ENCODE measurements at regions not wholly inside any gene's neighbourhood (a gene's known extent, or its start where the extent isn't known, plus 50 kb on each side); places are given as distances from the start of the nearest gene placed in this dataset.

GRCh38 chr2:236726701-236727450 lies 157.3 kb downstream of the ACKR3 start:
- peak; percentile 73 for DNase-seq (ENCODE audit: low read depth, low spot score)
- no peaks in the 10 kb centered on the region for H3K9me3 ChIP-seq (ENCODE audit: low read depth, low read length)
- no peaks in the 10 kb centered on the region for H3K36me3 ChIP-seq (ENCODE audit: insufficient read depth, low read length)
- no peak overlapping the region for H3K9ac ChIP-seq (ENCODE audit: insufficient read length)
- peak; percentile 28 for TF ChIP-seq FOXP2 (optimal IDR thresholded peaks at IDR 0.05; ENCODE audit: control extremely low read depth, extremely low read length, insufficient read depth)
- TF ChIP-seq EZH2 (IDR thresholded peaks at IDR 0.05) = no peak
- peak; percentile 56; the same call in 1 of the 2 replicates for TF ChIP-seq POLR2AphosphoS5 (IDR thresholded peaks at IDR 0.05; ENCODE audit: borderline replicate concordance, low read depth, low read length)
- H3K4me3 ChIP-seq = 0 out of 2 replicates have a peak overlapping the region, but pooled peaks have one; percentile 22
- H3K27ac ChIP-seq = no peak overlapping the region

DNA sequence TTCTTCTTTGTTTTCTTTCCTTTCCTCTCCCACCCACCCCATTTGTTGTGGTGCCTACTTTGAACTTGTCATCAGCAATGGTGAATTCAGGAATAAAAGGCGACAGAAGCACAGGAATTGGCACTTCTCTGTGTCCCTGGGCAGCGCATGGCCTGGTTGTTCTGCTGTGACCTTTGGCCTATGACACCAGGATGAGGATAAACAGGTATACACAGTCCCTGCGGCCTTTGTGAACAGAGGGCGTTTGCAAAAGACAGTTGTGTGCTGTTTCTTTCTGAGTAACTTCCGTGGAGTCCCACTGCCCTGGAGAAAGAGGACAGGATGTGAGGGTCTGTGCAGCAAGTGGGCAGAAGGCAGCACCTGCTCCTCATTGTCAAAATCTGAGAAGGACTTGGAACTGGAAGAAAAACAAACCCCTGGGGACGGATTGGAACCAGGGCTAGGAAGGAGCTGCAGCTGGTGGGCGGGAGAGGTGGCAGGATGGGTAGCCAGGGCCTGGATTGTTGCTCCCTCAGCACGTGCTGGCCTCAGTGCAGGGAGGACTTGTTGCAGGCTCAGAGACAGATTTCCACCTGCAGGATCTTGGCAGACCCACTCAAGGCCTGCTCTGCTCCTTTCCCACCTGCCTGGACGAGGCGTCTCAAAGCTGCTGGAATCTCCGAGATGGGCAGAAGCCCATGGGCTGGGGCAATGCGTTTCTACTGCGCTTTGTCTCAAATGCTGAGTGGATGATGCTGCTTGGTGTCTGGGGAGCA lies 159.5 kb downstream of the ACKR3 start:
- Histone ChIP-seq H3K36me3 (ENCODE audit: insufficient read depth, low read length) (no peaks in the 10 kb centered on the region), H3K4me3 (no peak overlapping the region)
- no peak for DNase-seq (ENCODE audit: low read depth, low spot score)

GRCh38 chr2:236730393-236730792 lies 160.8 kb downstream of the ACKR3 start:
- no peak for DNase-seq (ENCODE audit: low read depth, low spot score)
- TF ChIP-seq FOXP2 (optimal IDR thresholded peaks at IDR 0.05; ENCODE audit: control extremely low read depth, extremely low read length, insufficient read depth) = no peak
- TF ChIP-seq EZH2 (IDR thresholded peaks at IDR 0.05) = no peak
- TF ChIP-seq POLR2AphosphoS5 (IDR thresholded peaks at IDR 0.05; ENCODE audit: borderline replicate concordance, low read depth, low read length) = no peak
- no peak overlapping the region for H3K9ac ChIP-seq (ENCODE audit: insufficient read length)
- H3K27ac ChIP-seq = no peak overlapping the region
- no peaks in the 10 kb centered on the region for H3K36me3 ChIP-seq (ENCODE audit: insufficient read depth, low read length)
- H3K9me3 ChIP-seq (ENCODE audit: low read depth, low read length) = no peaks in the 10 kb centered on the region
- no peak overlapping the region for H3K4me3 ChIP-seq

More for the DNA sequence above, 159.5 kb downstream of the ACKR3 start:
- H3K9me3 ChIP-seq (ENCODE audit: low read depth, low read length) = no peaks in the 10 kb centered on the region
- no peak overlapping the region for H3K9ac ChIP-seq (ENCODE audit: insufficient read length)
- no peak overlapping the region for H3K27ac ChIP-seq
- TF ChIP-seq POLR2AphosphoS5 (IDR thresholded peaks at IDR 0.05; ENCODE audit: borderline replicate concordance, low read depth, low read length) = no peak
- no peak for TF ChIP-seq FOXP2 (optimal IDR thresholded peaks at IDR 0.05; ENCODE audit: control extremely low read depth, extremely low read length, insufficient read depth)
- TF ChIP-seq EZH2 (IDR thresholded peaks at IDR 0.05) = no peak

GRCh38 chr2:236731767-236732580 lies 162.3 kb downstream of the ACKR3 start:
- no peak overlapping the region for H3K4me3 ChIP-seq
- H3K9ac ChIP-seq (ENCODE audit: insufficient read length) = no peak overlapping the region
- TF ChIP-seq FOXP2 (optimal IDR thresholded peaks at IDR 0.05; ENCODE audit: control extremely low read depth, extremely low read length, insufficient read depth) (no peak), EZH2 (IDR thresholded peaks at IDR 0.05) (no peak), POLR2AphosphoS5 (IDR thresholded peaks at IDR 0.05; ENCODE audit: borderline replicate concordance, low read depth, low read length) (no peak)
- no peak overlapping the region for H3K27ac ChIP-seq
- no peaks in the 10 kb centered on the region for H3K36me3 ChIP-seq (ENCODE audit: insufficient read depth, low read length)
- no peaks in the 10 kb centered on the region for H3K9me3 ChIP-seq (ENCODE audit: low read depth, low read length)
- DNase-seq (ENCODE audit: low read depth, low spot score) = no peak

DNA sequence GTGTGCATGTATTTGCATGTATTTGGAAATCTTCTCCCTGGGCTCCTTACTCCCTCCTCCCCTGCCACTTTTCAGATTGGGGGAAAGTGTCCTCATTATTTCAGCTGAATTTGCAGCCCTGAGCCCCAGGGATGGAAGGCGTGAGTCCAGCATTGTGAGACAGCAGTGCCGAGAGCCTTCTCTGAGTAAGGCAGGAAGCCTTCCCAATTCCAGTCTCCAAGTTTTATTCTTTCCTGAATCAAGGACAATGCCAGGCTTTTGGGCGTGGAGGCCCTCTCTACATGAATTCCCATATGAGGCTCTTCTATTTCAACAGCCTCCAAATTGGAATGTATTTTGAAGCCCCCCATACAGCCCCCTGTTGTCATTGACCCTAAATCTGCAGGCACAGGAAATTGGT lies 163.5 kb downstream of the ACKR3 start:
- Histone ChIP-seq H3K9ac (ENCODE audit: insufficient read length) (no peak overlapping the region), H3K36me3 (ENCODE audit: insufficient read depth, low read length) (no peaks in the 10 kb centered on the region), H3K9me3 (ENCODE audit: low read depth, low read length) (no peaks in the 10 kb centered on the region), H3K27ac (no peak overlapping the region), H3K4me3 (no peak overlapping the region)
- no peak for DNase-seq (ENCODE audit: low read depth, low spot score)
- TF ChIP-seq FOXP2 (optimal IDR thresholded peaks at IDR 0.05; ENCODE audit: control extremely low read depth, extremely low read length, insufficient read depth) = no peak
- TF ChIP-seq EZH2 (IDR thresholded peaks at IDR 0.05) = no peak
- no peak for TF ChIP-seq POLR2AphosphoS5 (IDR thresholded peaks at IDR 0.05; ENCODE audit: borderline replicate concordance, low read depth, low read length)

DNA sequence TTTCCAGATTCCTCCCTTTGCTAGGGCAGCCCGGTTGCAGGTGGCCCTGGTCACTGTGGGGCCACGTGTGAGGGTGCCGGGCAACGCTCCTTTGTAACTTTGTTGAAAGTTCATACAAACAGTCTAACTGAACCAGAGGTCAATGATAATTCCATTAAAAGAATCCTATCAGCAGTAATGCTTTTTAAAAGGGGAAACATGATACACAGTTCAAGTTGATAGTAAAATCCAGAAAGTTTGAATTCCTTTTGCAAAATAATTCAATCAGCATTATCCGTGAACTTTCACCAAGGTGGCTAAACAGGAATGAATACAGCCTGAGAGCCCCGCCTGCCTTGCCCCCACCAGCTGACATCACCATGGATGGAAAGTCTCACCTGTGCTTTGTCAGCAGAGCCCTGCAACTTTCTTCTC lies 166.2 kb downstream of the ACKR3 start:
- DNase-seq (ENCODE audit: low read depth, low spot score) = no peak
- Histone ChIP-seq H3K27ac (no peak overlapping the region), H3K4me3 (no peak overlapping the region), H3K9ac (ENCODE audit: insufficient read length) (no peak overlapping the region), H3K9me3 (ENCODE audit: low read depth, low read length) (no peaks in the 10 kb centered on the region), H3K36me3 (ENCODE audit: insufficient read depth, low read length) (no peaks in the 10 kb centered on the region)
- no peak for TF ChIP-seq FOXP2 (optimal IDR thresholded peaks at IDR 0.05; ENCODE audit: control extremely low read depth, extremely low read length, insufficient read depth)
- TF ChIP-seq POLR2AphosphoS5 (IDR thresholded peaks at IDR 0.05; ENCODE audit: borderline replicate concordance, low read depth, low read length) = no peak
- no peak for TF ChIP-seq EZH2 (IDR thresholded peaks at IDR 0.05)

- TF ChIP-seq EZH2 (IDR thresholded peaks at IDR 0.05) = no peak
- Histone ChIP-seq H3K27ac (no peak overlapping the region), H3K4me3 (no peak overlapping the region), H3K9ac (ENCODE audit: insufficient read length) (no peak overlapping the region), H3K9me3 (ENCODE audit: low read depth, low read length) (no peaks in the 10 kb centered on the region), H3K36me3 (ENCODE audit: insufficient read depth, low read length) (no peaks in the 10 kb centered on the region)
- no peak for DNase-seq (ENCODE audit: low read depth, low spot score)
Measured at GRCh38 chr2:236738030-236738429, 168.4 kb downstream of the ACKR3 start.

DNA sequence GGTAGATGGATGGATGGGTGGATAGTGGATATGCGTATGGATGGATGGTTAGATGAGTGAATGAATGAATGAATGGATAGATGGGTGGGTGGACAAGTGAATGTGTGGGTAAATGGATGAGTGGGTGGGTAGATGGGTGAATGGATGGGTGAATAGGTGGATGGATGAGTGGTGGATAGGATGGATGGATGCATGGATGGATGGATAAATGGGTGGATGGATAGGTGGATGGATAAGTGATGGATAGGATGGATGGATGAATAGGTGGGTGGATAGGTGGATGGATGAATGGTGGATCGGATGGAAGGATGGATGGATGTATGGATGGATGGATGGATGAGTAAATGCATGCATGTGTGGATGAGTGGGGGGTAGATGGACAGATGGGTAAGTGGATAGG lies 169.3 kb downstream of the ACKR3 start:
- no peak overlapping the region for H3K9ac ChIP-seq (ENCODE audit: insufficient read length)
- no peak overlapping the region for H3K4me3 ChIP-seq
- TF ChIP-seq EZH2 (IDR thresholded peaks at IDR 0.05) = no peak
- no peak for TF ChIP-seq FOXP2 (optimal IDR thresholded peaks at IDR 0.05; ENCODE audit: control extremely low read depth, extremely low read length, insufficient read depth)
- TF ChIP-seq POLR2AphosphoS5 (IDR thresholded peaks at IDR 0.05; ENCODE audit: borderline replicate concordance, low read depth, low read length) = no peak
- no peaks in the 10 kb centered on the region for H3K36me3 ChIP-seq (ENCODE audit: insufficient read depth, low read length)
- no peak overlapping the region for H3K27ac ChIP-seq
- no peaks in the 10 kb centered on the region for H3K9me3 ChIP-seq (ENCODE audit: low read depth, low read length)
- no peak for DNase-seq (ENCODE audit: low read depth, low spot score)
